HG02943 (cell line): ENCODE measurements at regions not wholly inside any gene's neighbourhood (a gene's known extent, or its start where the extent isn't known, plus 50 kb on each side); places are given as distances from the start of the nearest gene placed in this dataset.

Experiments
- ATAC-seq: cut with Tn5 transposase; IDR thresholded peaks from one replicate; pipeline ENCODE4 v1.9.1; 2021; ENCODE audit warnings: mild to moderate bottlenecking, low read depth, moderate library complexity; ENCODE audit not compliant: unreplicated experiment

DNA sequence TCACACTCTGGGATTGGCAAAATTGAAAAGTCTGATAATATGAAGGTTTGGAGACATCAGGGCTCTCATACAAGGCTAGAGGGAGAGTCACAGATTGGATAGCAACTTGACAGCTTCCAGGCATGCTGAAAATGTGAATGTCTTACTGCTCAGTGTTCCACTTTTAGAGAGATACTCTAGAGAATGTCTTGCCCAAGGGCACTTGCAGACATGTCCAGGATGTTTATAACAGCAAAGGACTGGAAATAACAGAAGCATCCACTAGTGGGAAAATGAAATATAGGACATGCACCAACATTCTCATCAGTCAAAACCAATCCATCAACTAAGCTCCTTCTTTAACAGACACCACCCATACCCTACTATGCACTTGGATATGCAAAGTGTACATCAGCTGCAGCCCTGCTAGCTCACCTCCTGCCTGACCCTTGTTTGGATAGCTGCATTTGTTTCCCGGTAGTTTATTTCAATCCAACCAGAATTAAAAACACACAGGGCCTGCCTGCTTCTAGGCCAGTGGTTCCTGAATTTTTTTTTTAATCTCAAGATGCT, 101.6 kb upstream of the ARHGEF3 start:
- ATAC-seq = no peak

DNA sequence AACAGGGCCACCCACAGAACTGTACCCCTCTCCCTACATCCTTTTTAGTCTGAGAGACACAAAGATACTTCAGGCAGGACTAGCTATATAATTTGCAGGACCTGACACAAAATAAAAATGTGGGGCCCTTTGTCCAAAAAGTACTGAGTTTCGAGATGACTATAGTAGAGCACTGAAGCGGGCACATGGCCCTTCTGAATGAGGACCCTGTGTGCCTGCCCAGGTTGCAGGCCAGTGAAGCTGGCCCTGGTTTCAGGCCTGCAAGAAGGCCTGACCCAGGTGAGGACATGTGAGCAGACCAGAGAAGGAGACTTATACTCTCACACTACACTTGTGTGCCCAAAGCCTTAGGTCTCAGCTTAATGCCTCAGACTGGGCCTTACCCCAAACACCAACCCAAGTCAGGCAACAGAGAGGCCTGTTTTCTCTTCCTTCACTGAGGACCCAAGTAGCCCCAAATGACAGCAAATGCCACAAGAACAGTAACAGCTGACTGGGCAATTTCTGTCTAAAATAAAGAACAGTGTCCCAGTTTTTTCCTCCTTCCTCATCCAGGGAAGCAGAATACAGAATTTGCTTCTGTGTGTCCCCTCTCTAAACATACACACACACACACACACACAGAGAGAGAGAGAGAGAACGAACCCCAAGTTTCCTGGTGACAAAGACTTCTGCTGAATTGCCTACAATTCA, 100.9 kb upstream of the ARHGEF3 start:
- ATAC-seq = no peak

DNA sequence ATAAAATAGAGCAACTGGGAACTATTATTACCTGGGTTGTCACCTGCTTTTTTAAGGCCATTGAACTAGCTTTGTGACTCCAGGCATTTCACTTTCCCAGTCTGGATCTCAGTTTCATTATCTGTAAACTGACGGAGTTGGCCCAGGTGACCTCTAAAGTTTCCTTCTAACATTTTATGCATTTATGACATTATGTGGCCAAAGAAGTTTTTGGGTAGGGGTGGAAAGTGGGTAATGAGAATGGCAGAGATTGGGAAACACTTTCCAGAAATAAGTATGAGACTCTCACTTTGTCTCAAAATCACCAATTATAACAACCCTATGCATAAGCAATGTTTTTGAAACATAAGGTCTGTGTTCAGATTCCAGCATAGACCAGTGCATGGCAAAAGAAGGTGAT, 99.1 kb upstream of the ARHGEF3 start:
- no peak for ATAC-seq

DNA sequence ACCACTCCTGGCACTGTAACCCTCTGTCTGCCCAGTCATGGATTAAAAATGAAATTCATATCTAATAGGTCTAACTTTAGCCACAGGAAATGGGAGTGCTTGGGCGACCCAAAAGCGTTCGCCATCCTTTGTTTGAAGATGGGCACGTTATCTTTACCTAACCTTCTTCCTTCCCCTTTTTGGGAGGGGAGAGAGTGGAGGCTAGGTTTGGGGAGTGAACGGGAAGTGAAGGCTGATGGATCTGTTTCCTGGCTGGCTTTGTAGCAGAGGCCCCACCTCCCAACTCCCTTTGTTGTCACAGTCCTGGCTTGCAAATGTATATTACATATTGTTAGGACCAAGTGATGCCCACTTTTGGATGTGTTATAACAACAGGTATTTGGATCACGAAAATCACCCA, 98.1 kb upstream of the ARHGEF3 start:
- ATAC-seq = no peak

DNA sequence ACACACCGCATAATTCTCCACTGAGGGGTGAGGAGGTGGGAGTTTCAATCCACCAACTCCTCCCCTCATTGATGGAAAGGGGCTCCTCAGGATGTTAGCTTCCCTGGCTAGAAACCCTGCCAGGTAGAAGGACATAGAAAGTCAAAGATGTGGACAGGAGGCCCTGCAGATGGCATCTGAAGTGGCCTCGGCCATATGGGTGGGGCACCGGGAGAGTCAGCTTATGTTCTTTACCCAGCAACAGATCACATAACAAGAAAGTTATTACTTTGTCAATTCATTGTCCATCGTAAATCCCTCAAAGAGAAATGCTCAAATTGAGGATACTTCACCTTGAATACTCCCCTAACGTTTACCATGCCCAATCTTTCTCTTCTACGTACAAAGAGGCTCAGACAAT, 97.3 kb upstream of the ARHGEF3 start:
- no peak for ATAC-seq

DNA sequence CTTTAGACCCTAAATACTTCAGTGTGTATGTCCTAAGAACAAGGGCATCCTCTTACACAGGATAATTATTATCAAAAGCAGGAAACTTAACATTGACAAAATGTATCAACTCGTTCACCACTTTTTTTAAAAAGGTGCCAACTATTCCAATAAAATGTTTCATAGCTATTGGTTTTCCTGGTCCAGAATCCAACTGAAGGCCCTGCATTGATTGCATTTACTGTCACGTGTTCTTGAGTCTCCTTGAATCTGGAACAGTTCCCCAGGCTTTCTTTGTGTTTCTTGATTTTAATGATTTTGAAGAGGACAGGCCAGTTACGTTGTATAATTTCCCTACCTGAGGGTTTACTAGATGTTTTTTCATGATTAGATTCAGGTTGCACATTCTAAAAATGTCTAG, 94.6 kb upstream of the ARHGEF3 start:
- no peak for ATAC-seq

DNA sequence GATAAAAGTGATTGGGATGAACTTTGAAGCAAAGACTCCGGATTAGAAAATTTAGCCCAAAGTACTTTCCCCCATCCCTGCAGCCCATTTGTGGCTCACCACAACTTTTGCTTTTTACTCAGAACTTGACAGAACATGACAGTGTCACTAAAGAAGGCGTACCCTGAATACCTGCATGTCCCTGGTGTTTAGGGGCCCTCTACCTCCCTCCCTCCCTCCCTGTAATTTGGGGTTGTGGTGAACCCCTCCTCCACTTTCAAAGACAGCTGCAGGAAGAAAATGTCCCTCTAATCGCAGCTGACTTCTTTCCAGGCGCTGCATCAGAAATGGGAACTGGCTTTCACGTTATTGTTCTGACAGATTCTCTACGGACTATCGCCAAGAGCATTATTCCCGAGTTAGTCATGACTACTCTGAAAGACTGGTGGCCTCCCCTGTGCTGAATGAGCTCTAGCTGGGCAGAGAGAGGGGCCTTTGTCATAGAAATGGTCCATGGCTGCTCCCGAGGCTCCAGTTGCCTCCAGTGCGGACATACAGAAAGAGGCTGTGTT, 93.2 kb upstream of the ARHGEF3 start:
- no peak for ATAC-seq

DNA sequence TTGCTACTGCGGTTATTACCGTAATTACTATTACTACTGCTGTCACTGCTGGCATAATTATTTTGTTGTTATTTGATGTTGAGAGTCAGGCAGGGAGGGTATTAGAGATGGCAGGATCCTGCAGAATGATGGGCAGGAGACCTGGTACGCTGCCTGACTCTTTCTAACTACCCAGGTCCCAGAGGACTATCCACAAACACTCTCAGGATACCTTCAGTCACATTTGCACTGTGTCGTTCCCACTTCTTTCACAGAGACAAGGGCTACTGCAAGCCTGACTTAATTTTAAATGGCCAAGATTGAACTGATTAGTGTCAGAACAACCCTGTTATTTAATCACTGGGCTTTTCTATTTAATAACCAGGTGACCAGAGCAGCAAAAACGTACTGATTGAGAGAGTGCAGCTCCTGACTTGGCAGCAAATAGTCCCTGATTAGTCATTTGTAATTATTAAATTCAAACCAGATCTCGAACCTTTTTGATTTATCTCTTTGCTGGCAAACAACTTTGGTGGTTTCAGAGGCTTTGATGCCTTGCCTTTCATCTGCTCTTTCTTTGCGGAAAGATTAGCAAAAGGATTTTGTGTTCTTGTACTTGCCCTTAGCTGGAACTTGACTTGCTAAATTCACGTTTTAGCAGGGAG, 88.8 kb upstream of the ARHGEF3 start:
- no peak for ATAC-seq

DNA sequence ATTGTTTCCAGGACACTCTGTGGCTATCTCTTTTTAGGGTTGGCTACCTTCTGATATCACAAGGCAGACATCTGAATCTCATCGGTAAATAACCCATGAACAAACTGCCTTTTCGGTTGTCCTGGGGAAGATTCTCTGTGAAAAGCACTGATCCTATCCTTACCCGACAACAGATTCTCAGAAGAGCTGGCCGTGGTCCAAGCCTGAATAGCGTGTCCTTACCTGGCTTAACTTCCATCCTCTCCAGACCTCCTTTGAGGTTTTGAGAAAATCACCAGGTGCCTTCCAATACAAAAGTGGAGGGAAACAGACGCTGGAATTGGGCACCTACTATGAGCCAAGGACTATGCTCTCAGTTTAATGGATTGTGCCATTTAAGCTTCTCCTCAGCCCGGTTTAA, 87.4 kb upstream of the ARHGEF3 start:
- no peak for ATAC-seq

DNA sequence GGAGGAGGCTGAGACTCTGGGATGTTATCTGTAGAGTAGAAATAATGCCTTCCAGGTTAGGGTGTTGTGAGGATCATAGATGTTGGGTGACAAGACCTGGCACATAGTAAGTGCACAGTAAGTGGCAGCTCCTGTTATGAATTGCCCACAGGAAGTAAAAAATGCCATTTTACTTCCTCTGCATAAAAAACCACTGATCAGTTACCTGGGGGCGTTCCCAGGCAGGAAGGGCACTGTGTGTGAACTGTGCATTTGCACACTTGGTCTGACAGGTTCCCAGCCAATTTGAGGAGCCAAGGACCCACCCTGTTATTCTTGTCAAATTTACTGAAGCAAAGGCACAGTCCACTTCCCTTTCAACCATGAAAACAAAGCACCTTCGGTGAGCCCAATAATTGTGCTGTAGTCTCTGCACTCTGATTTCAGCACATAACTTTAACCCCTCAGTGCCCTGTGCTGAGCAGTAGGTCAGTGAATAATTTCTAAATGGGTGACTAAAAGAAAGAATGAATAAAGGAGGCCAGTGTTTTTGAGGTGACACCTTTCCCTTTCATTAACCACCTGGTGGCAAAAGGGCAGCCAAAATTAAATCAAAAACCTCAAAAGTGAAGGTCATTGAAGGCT, 85.8 kb upstream of the ARHGEF3 start:
- ATAC-seq = no peak

DNA sequence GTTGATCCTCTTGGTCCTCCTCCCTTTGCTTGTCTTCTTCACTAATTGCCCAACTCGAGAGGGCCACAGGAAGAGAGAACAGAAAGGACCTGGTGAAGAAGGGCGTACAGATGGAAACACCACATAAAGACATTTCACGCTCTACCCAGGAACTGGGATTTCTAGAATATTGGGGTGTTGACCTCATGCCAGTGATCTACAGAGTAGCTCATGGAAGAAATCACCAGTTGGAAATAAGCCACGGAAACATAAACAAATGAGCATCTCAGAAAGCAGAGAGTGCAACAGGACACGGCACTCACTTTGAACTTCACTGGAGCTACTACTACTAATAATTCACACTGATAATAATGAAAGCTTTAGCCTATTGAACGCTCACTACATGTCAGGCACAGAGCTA, 84.6 kb upstream of the ARHGEF3 start:
- ATAC-seq = no peak

DNA sequence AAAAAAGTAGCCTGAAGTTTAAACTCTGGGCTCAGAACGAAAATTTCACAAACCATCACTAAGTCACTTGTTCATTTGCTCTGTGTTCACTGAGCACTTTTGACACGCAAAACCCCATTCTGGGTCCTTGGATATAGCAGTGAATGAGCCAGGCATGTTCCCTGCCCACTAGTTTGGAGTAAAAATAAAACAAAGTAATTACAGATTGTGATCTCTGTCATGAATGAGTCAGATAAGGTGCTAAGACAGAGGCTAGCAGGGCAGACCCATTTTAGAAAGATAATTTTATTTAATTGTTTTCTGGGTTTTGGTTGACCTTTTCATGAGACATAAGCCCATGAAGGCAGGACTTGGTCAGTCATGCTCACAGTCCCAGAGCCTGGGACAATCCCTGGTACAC, 84.1 kb upstream of the ARHGEF3 start:
- no peak for ATAC-seq

DNA sequence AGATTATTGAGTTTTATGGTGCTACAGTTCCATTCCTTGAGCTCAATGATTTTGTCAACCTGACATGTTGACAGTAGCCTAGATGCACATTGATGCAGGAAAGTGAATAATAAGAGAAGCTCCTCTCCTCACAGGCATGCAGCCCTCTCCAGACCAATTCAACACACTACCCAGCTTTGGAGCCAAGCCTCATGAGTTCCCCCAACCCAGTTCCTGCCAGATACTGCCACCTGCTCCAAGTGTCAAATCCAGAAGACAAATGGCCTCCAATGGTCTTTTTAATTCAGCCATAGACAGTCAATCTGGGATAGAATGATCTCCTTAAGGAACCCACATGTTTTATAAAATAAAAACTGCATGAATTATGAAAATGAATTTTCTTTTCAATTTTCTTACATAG, 83.7 kb upstream of the ARHGEF3 start:
- no peak for ATAC-seq

DNA sequence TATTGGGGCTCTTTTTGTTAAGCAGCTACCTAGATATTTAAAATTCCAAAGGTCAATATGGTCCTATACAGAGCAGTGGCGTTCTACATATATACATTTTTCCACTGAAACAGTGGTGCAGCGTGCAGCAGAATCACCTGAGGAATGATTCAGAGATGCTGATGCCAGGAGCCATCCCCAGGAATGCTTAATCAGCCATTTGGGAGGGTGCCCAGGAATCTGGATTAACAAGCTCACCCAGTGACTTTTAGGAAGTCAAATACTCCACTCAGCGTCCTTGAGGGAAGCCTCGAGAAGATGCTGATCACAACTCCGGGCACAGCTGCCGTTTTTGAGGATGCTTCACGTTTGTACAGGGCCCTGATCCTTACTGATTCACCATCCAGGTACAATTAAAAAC, 82.6 kb upstream of the ARHGEF3 start:
- ATAC-seq = no peak

DNA sequence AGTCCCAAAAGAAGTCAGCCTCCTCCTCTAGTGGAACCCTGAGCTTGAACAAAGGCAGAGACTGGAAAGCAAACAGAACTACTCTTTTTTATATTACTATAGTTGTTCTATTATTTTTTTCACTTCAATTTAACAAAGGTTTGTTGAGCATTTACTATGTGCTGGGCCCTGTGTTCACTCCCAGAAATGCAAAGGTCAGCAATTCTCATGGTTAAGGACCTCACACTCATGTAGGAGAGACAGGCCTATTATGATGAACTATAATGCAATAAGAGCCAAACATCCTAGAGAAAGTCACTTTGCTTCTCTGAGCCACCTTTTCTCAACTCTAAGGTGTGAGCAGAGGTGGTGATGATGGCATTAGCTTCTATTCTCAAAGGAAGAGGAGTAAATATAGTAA, 82.1 kb upstream of the ARHGEF3 start:
- no peak for ATAC-seq

DNA sequence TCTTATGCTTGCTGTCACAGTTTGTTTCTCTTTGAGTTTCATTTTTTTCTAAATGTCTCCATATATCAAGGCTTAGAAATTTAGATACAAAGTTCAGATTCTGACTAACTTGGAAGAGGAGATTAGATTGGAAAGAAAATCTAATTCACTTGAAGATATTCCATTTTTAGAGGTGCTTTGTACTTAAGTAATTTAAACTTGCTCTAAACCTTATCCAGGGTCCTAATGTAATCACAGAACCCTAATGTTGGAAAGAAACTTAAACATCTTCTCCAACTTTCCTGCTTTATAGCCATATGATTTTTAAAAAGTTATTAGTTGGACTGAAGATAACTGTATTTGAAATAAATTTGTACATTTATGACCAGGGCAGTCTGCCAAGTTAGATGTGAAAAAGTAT, 81.1 kb upstream of the ARHGEF3 start:
- ATAC-seq = no peak

DNA sequence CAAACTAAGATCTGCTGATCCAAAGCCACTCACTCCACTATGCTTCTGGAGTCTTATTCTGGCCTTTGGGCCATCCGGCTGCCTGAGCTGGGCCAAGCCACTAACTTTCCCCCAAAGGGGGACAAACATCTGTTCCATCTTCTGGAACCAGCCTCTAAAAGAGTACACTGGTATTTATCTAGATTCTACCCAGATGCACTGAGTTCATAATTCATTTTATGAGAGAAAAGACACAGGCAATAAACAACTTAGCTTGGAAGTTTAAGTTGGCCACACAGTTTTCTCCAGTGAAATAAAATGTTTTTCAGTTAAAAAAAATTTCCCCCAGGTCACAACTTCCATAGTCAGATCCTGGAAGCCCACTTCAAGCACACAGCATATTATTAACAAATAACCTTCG, 80.1 kb upstream of the ARHGEF3 start:
- ATAC-seq = no peak

DNA sequence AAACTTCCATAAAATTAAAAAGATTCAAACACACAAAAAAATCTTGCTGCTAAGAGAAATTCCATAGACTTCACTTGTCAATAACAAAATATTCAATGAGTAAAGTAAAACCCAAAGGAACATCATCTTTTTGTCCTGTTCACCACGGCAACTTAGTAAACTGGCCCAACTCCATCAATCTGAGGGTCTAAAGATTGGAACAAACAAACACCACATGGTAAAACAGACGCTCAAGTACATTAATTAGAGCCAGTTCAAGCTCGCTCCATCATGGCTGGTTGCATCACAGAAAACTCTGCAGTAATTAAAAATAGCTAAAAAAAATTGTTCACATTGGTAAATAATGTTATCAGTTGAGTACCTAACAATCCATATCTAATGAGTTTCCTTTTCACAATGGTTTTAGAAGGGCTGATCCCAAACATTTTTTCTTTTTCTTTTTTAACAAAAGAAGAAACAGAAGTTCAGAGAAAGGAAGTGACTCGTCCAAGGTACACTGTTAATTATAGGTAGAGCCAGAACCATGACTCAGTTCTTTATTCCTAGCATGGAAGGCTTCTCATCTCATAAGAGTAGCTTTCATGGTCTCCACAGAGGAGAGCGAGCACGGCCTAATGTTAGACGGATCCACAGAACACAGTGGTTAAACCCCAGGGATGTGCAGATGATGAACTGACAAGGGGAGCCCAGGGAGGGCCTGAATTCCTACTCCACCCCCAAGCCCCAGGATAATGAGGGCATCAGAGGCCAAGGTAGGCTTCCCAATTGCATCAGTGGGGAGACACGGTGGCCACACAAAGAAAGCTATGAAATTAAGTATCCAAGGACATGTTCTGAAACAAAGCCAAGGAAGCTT, 79.2 kb upstream of the ARHGEF3 start:
- no peak for ATAC-seq

DNA sequence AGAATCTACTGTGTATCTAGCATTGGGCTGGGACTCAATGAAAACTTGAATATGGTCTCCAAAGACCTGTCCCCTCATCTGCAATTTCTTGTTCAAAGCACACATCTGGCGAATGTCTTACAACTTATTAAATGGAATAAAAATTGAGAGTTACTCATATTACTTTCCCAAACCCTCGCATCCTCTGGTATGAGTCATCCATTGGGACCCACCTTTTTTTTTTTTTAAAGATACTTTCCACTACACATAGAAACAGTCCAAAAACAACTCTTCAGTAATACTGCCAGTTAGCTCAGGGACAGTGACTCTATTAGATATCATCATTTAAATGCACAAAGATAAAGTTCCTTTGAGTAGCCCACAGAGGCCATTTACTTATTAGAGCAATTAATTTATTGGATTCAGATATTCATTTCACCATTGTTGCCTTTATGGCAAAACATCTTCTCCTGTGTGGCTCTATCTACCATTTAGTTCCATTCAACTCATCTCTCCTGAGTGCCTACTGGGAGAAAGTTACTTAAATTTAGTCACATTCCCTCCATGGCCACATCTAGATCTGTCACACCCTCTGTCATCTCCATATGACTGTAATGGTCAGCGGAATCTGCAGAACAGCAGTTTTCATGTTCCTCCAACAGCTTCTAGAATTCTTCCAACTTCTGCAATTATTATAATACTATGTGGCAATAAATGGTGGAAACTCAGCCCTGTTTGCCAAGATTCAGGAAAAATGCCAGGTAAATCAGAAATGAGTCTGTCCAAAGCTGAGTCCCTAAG, 77.9 kb upstream of the ARHGEF3 start:
- no peak for ATAC-seq

DNA sequence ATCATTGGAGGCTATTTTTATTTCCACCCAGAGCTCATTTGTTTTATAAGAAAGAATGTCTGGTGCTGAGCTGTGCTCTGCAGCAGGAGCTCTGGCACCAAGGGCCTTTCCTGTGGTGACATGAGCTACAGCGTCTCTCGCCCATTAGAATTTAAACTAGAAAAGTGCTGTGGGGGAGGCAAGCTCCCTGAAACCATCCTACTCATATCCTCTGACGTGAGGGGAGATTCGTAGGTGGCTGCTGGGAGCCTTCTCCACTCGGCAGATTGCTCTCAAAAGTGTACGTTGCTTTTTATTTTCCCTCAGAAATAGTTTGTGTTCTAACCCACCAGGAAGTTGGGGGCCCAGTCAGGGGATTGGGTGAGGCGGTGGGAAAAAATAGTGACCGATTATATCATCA, 76.3 kb upstream of the ARHGEF3 start:
- ATAC-seq = no peak
